SK-MEL-5 (cell line): ENCODE measurements at regions not wholly inside any gene's neighbourhood (a gene's known extent, or its start where the extent isn't known, plus 50 kb on each side); places are given as distances from the start of the nearest gene placed in this dataset.
A peak's percentile ranks its signal among the peaks of the same experiment; 100 is the strongest.

Source experiments
- DNase-seq: peaks from one replicate; pipeline ENCODE4 v3.0.0-alpha.2; 2016; ENCODE audit warnings: low read depth, low spot score
- in situ Hi-C: cut with HindIII; loops from 2 replicates; pipeline ENCODE4 v1.10.0; 2016; ENCODE audit warnings: low sequenced_read_pairs, high pct_unique_total_duplicates, low pct_unique_long_range_greater_than_20kb

DNA sequence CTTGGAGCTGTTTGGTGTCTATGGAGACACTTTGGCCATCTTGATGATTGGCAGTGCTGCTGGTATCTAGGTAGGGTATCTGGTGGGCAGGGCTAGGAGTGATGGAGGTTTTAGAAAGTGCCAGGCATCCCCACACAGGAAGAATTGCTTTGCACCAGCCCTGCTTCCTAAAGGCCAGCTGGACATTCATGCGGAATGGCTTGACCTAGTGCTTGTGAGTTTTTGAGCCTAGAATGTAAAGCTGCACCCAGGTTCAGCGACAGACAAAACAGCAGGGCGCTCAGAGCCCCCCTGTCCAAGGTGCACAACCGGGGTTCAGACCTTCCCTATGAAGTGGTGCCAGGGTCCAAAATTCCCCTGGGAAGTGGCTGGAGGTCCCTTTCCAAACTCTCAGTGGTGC is 93.1 kb downstream of the ING1 start:
- in situ Hi-C loops = no loop called here
- no peak for DNase-seq

DNA sequence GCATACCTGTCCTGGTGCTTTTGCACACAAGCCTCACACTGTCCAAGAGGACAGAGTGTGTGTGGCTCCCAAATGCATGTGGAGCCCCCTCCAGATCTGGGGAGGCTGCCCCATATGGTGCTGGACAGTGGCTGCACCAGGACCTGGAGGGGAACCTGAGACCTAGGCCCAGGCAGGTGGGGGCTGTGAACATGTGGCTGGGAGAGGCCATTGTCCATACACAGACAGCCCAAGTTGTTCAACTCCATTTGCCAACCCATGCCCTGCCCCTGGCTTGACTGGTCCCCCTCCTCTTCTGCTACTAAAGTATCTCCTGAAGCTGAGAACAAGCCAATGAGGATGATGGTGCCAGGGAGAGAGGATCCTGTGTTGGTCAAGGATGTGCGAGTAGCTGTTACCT is 94.0 kb downstream of the ING1 start:
- in situ Hi-C loops = no loop called here
- DNase-seq = no peak

DNA sequence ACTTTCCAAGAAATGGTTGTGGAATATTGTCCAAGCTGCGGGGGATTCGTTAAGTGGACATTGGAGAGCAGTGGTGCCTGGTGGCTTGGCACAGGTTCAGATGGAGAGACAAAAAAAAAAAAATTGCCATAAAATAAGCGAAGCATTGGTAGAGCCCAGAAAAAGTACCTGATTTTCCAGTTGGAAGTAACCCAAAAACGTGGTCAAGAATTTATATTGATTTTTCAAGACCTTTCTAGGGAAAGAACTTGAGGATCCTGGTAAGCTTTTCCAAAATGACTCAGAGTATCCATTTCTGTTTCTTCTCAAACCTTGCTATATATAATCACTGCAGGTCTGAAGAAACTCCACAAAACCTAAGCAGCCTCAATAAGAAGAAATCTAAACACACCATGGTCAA is 94.6 kb downstream of the ING1 start:
- in situ Hi-C loops = no loop called here
- DNase-seq = no peak

DNA sequence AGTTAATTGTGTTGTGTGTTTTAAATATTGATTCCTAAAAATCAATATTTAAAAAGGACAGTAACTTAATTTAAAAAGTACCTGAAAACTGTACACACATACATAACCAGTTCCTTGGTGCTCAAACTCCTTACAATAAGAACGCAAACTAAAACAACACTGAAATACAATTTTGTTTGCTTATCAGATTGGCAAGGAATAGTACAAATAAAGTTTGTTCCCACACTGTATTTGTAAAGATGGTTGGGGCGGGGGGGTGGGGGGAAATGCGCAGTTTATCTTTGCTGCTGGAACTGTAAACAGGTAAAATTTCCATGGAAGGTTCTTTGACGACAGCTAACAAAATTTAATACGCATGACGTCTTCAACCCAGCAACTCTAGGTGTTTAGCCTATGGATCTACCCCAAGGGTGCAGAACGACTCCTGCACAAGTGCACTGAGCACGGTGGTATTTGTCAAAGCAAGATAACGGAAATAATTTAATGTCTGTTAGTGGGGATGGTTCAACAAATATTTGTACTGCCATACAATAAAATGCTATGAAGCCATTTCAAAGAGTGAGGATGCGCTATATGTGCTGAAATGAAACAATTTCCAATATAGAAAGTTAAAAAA is 96.5 kb downstream of the ING1 start:
- no peak for DNase-seq
- in situ Hi-C loops = no loop called here

DNA sequence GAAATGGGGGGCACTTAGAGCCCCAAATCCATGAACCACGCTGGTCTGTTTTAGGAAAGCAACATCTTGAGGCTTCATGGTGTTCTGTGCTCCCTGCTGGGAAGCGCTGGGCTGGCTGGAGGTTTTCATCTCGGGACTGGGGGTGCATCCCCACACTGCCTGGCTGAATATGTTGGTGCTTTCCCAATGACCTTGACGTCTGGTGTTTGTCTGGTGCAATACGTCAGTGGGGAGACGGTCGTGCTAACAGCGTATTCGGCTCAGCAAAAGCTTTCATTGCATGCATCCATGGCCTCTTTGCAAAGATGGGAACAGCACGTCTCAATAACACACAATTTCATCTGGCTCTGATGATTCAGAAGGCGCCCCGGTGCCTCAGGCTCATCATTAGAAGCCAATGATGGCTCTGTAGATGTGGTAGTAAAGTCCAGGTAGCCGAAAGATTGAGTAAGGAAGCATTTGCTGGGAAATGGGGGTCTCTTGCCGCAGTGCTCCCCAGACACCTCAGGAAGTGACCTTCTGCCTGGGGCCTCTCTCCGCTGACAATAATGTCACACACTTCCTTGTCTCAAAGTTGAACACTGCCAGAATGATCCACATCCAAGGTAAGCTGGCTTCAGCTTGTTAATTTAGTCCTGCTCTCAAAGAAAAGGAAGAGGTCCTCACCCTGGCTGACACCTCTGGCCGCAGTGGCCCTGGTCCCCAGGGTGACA is 97.7 kb downstream of the ING1 start:
- in situ Hi-C loops = no loop called here
- DNase-seq = no peak

DNA sequence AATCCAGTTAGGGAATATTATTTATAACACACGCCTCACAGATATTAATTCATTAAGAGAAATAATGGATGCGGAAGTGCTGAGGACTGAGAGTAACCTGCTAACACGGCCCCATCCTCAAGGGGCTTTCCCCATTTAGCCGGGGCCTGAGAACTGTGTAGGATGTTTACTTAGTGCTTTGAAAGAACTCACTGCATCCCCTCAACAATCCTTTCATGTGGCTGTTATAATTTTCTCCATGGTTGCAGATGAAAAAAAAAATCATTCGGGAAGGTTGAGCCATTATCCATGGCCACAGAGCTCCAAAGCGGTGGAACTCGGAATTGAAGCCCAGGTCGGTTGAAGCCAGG is 98.2 kb downstream of the ING1 start:
- in situ Hi-C loops = no loop called here
- DNase-seq = no peak

DNA sequence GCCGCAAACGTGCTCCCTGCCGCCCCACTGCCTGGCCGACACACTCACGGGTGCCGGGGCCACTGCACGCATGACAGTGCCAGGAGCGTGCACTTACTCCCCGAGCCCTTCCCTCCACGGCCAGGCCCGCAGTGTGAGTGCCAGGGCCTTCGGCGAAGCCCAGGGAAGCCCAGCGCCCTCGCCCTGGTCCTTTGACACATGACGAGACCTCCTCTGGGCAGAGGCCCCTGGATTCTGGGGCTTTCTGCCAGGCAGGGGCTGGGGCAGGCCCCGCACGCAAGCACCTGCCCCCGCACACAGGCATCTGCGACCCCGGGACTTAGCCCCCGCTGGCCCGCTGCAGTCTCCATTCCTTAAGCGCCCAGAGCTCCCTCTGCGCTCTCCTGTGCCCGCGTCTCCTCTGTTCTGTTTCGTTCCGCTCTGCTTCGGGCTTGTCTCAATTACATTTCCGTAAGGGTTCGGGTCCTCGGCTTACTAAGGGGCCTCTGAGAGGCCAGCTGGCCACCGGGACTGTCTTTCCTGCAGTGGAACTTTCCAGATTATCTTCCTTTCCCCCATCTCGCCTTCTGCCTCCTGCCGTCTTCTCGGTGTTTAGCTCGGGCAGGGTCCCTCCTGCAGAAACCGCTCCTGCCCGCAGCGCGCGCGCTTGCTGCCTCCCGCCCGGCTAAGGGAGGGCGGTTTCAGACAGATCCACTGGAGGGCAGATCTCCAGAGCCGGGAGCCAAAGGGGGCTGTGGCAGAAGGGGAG is 98.8 kb downstream of the ING1 start:
- DNase-seq = no peak
- in situ Hi-C loops = no loop called here

DNA sequence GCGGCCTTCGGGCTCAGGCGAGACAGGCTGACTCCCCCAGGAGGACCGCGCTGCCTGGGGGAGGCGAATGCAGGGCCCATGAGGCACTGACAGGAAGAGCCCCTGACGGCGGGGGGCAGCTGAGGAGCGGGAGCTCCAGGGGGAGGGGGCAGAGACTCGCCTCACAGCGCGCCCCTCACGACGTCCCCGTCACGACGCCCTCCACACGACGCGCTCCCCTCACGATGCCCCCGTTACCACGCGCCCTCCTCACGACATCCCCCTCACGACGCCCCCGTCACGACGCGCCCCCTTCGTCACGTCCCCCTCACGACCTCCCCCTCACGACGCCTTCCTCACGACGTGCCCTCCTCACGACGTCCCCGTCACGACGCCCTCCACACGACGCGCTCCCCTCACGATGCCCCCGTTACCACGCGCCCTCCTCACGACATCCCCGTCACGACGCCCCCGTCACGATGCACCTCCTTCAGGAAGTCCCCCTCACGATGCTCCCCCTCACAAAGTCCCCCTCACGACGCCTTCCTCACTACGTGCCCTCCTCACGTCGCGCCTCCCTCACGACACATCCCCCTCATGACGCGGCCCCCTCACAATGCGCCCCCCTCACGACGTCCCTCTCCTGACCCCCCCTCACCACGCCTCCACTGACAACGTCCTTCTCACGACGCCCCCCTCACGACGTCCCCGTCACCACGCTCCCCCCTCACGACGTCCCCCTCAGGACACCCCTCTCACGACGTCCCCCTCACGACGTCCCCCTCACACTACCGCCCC is 99.6 kb downstream of the ING1 start:
- DNase-seq = no peak
- in situ Hi-C loops = no loop called here

DNA sequence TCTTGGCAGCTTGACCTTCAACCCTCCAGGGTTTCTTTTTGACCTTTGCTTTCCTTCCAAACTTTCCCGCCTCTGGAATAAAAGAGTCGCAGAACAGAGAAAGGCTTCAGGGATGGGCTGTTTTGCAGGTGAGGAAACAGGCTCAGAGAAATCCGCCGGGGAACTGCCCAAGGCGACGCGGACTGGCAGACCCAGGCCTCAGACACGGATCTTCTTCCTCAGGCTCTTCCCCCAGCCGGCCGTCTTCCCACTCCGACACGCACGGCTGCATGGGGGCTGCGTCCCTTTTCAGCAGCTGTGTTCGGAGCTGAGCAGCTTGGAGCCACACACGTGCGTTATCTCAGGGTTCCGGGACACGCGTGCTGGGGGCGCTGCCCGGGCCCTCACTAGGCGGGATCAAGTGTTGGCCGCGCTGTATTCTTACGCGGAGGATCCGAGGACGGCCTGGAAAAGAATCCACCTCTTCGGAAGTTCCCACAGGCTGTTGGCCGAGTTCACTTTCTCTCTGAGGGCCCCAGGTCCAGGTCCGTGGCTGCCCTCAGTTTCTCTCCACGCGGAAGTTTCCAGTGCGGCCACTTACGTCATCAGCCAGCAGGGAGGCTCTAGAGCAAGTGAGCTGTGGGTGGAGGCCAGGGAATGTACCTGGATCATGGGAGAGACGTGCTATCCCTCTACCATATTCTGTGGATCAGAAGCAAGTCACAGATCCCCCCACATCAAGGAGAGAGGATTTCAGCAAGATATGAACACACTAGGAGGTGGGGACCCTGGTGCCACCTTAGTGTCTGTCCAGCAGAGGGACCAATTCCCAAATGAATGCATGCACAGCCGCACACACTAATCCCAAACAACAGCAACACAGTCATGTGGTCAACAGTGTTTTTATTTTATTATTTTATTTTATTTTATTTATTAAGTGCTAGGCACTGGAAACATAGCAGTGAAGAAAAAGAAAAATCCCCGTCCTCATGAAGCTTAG is 100.4 kb downstream of the ING1 start:
- in situ Hi-C loops = no loop called here
- DNase-seq = no peak

DNA sequence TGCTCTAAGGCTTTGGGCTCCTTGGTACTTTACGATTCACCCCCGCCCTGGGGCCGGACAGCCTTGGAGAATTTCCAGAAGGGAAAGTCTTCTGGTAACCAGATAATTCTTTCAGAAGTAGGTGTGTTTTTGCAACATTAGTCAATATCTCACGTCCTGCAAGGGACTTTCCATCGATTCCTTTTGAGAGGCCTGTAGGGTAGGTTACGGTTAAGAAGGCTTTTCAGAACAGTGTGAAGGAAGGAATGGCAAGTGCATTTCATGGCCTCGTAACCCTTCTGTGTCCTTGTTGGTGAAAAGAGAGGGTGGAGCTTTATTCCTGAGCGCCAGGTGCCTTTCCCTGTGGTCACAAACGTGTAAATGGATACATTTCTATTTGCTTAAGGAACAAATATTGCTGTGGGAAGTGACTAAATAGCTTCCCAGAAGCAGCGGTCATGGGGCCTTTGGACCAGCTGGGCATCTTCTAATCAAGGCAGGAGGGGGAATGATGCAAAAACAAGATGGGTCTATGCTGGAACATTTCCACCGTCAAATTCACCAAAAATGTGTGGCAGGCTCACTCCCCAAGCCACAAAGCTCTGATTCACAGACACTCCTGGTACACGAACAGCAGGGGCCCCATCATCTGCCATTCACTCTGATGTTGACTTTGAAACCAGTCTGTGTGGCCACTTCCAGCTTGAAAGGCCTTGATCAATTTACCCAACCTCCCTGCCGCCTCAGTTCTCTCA is 99.2 kb downstream of the ANKRD10 start:
- no peak for DNase-seq
- in situ Hi-C loops = no loop called here

DNA sequence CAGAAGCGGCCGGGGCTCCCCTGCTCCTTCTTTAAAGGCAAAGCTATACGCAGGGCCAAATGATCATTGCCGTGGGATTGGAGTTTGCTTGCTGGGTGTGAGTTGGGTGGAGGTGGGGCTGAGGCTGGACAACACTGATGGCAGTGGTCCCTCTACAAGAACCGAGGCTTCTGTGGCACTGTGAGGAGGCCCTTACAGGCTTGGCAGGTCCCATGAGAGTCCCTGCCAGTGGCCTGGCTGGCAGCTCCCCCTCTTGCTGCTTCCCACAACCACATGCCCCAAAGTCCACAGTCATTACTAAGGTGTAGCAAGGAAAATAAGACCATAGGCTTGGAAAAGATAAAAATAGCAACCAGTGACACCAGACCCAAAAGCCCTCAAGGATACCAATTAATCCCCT is 98.4 kb downstream of the ANKRD10 start:
- in situ Hi-C loops = no loop called here
- no peak for DNase-seq

DNA sequence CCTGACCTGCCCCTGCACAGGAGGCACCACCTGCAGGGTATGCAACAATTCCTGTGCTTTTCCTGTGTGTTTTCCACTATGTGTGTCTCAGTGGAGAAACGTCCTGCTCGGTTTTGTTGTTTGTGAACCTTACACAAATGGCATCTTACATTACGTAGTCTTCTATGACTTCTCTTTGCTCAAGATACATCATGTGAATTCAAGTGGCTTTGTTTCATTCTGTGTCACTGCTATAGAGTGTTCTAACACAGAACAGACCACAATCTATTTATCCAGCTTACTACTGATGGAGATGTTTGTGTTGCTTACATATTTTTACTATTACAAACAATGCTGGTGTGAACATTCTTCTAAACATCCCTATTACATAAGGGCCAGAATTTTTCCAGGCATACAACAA is 97.7 kb downstream of the ANKRD10 start:
- in situ Hi-C loops = no loop called here
- no peak for DNase-seq

DNA sequence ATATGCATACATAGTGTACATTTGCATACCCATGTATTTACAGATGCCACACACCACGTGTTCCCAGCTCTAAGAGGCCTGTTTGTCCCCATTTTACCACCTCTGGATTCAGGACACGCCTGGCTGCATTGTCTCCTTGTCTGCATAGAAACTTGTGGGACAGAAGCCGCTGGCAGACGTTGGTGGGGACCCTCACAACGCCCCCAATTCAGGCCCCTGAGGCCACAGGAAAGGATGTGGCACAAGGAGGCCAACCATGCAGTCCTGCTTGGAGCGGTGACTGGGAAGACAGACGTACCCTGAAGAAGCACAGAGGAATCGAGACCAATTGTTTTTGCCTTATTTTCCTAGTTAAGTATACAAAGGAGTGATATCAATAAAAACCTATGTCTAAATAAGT is 96.1 kb downstream of the ANKRD10 start:
- in situ Hi-C loops = no loop called here
- no peak for DNase-seq

DNA sequence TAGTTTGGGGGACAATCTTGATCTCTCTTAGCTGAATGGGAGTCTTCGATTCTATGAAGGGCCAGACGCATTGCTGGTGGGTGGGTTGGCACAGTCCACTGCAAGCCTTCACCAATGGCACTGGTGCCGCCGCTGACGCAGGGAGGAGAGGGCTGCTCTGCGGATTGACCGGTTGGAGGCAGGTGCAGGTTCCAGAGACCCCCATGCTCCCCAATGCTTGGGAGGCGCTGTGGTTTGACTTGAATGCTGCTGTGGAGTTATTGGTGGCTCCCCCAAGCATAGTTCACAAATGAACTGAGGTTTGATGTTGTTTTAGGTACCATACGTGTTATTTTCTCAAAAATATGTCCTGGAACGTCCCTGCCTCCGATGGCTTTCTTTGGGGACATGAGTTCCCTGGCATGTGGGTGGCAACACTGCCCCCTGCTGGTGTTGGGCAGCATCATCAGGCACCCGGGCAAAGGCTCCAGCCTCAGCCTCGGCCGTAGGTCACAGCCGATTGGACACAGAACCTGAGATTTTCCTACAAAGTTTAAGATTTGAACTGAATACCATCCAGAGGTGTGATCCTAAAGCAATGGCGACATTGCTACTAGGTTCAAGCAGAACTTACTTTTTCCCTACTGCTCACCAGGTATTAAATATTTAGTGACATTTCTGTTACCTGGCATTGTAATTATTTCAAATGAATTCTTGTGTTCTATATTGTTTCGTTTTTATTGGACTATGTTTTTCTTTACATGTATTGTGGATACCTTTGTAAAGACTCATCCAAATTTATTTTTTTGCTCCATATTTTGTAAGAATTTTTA is 95.5 kb downstream of the ANKRD10 start:
- in situ Hi-C loops = no loop called here
- peak; percentile 80 for DNase-seq

DNA sequence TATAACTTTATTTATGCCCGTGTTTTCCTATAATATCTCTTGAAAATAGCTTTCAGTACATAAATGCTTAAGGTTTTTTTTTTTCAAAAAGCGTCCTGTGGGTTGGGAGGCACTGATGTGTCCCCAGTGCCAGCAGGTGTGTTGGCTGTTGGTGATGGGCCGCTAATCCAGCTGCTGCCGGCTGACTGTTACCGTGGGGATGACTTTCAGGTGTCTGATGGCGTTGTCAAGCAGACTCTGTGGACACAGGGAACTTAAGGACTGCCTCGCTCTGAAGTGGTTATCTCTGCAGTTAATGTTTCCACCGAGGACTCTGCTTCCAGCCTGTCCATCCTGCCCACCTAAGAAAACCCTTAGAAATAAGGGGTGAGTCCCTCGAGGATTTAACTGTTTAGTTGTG is 94.5 kb downstream of the ANKRD10 start:
- no peak for DNase-seq
- in situ Hi-C loops = no loop called here
